Loucy (cell line): ENCODE measurements at regions not wholly inside any gene's neighbourhood (a gene's known extent, or its start where the extent isn't known, plus 50 kb on each side); places are given as distances from the start of the nearest gene placed in this dataset.

Source experiments
- H2AFZ ChIP-seq: fragments of 200-600 bp; sonication (generic); 2 replicates; pipeline ENCODE4 v1.6.0; 2016; ENCODE audit warnings: antibody characterized with exemption, mild to moderate bottlenecking, low read length, moderate library complexity
- H3F3A ChIP-seq: fragments of 200-600 bp; 2 replicates; pipeline ENCODE4 v1.6.0; 2016; ENCODE audit warnings: antibody characterized with exemption, low read depth, mild to moderate bottlenecking
- H3K27me3 ChIP-seq: fragments of 200-600 bp; sonication (generic); 2 replicates; pipeline ENCODE4 v1.6.1; 2014; ENCODE audit warnings: low read length, mild to moderate bottlenecking; ENCODE audit not compliant: insufficient read depth, poor library complexity, severe bottlenecking
- H3K36me3 ChIP-seq: fragments of 200-600 bp; sonication (generic); 2 replicates; pipeline ENCODE4 v1.6.1; 2016; ENCODE audit warnings: low read length; ENCODE audit not compliant: insufficient read depth
- H3K4me1 ChIP-seq: fragments of 200-600 bp; sonication (generic); 2 replicates; pipeline ENCODE4 v1.5.1; 2014; ENCODE audit warnings: low read length, mild to moderate bottlenecking; ENCODE audit not compliant: insufficient read depth, poor library complexity, severe bottlenecking
- H3K4me2 ChIP-seq: fragments of 200-600 bp; sonication (generic); 2 replicates; pipeline ENCODE4 v1.6.0; 2014; ENCODE audit warnings: antibody characterized with exemption, low read length, low read depth, mild to moderate bottlenecking; ENCODE audit not compliant: poor library complexity, severe bottlenecking
- H3K4me3 ChIP-seq: fragments of 200-600 bp; sonication (generic); 2 replicates; pipeline ENCODE4 v1.5.1; 2014; ENCODE audit warnings: low read length, mild to moderate bottlenecking, mixed read lengths; ENCODE audit not compliant: poor library complexity, severe bottlenecking
- H3K79me2 ChIP-seq: fragments of 200-600 bp; sonication (generic); 2 replicates; pipeline ENCODE4 v1.6.1; 2014; ENCODE audit warnings: low read length; ENCODE audit not compliant: insufficient read depth
- H3K9ac ChIP-seq: fragments of 200-600 bp; sonication (generic); 2 replicates; pipeline ENCODE4 v1.6.0; 2014; ENCODE audit warnings: mild to moderate bottlenecking, low read depth, low read length, moderate library complexity; ENCODE audit not compliant: poor library complexity, severe bottlenecking
- H3K9me2 ChIP-seq: fragments of 200-600 bp; sonication (generic); replicated peaks from 2 replicates; pipeline ENCODE4 v1.6.1; 2016; ENCODE audit warnings: low read depth, low read length, mixed read lengths
- H3K9me3 ChIP-seq: fragments of 200-600 bp; sonication (generic); 2 replicates; pipeline ENCODE4 v1.6.1; 2014; ENCODE audit warnings: mild to moderate bottlenecking, antibody characterized with exemption, low read length, low read depth; ENCODE audit not compliant: insufficient read depth
- H4K20me1 ChIP-seq: fragments of 200-600 bp; sonication (generic); 2 replicates; pipeline ENCODE4 v1.6.0; 2014; ENCODE audit warnings: antibody characterized with exemption, low read length, mild to moderate bottlenecking; ENCODE audit not compliant: insufficient read depth, poor library complexity, severe bottlenecking
- CTCF ChIP-seq: fragments of 200-600 bp; sonication (generic); conservative IDR thresholded peaks from 2 replicates; pipeline ENCODE4 v1.5.1; 2014; ENCODE audit warnings: mild to moderate bottlenecking, antibody characterized with exemption, low read length
- EZH2phosphoT487 ChIP-seq: fragments of 200-600 bp; IDR thresholded peaks from 2 replicates; pipeline ENCODE4 v1.6.1; 2018; ENCODE audit warnings: antibody characterized with exemption, mild to moderate bottlenecking, moderate library complexity, borderline replicate concordance

- Histone ChIP-seq H3K9me3 (no peaks in the 10 kb centered on the region), H3K36me3 (no peaks in the 10 kb centered on the region), H3K9me2 (no peaks in the 10 kb centered on the region), H2AFZ (no peak overlapping the region), H3K4me2 (no peak overlapping the region), H3K27me3 (no peaks in the 10 kb centered on the region), H3K4me3 (no peak overlapping the region), H3F3A (no peaks in the 10 kb centered on the region), H3K9ac (no peak overlapping the region), H4K20me1 (no peaks in the 10 kb centered on the region), H3K4me1 (no peaks in the 10 kb centered on the region), H3K79me2 (no peaks in the 10 kb centered on the region)
- no peak for TF ChIP-seq EZH2phosphoT487
- no peak for TF ChIP-seq CTCF
These were observed 169.6 kb upstream of the CLEC14A start for GRCh38 chr14:38425324-38425976.

- Histone ChIP-seq H3K9ac (no peak overlapping the region), H3K27me3 (no peaks in the 10 kb centered on the region), H3K9me2 (no peaks in the 10 kb centered on the region), H3K36me3 (no peaks in the 10 kb centered on the region), H3K9me3 (no peaks in the 10 kb centered on the region), H3K4me3 (no peak overlapping the region), H2AFZ (no peak overlapping the region), H3F3A (no peaks in the 10 kb centered on the region), H3K4me2 (no peak overlapping the region), H3K79me2 (no peaks in the 10 kb centered on the region), H4K20me1 (no peaks in the 10 kb centered on the region), H3K4me1 (no peaks in the 10 kb centered on the region)
- no peak for TF ChIP-seq CTCF
- no peak for TF ChIP-seq EZH2phosphoT487
These were observed 164.2 kb upstream of the CLEC14A start for GRCh38 chr14:38420048-38420447.

GRCh38 chr14:38419579-38419978 lies 163.7 kb upstream of the CLEC14A start:
- H3F3A ChIP-seq, result no peaks in the 10 kb centered on the region
- no peaks in the 10 kb centered on the region for H3K9me3 ChIP-seq
- H3K27me3 ChIP-seq, result no peaks in the 10 kb centered on the region
- no peaks in the 10 kb centered on the region for H3K9me2 ChIP-seq
- no peak overlapping the region for H3K4me3 ChIP-seq
- TF ChIP-seq EZH2phosphoT487 (no peak), CTCF (no peak)
- H3K9ac ChIP-seq, result no peak overlapping the region
- H3K4me1 ChIP-seq, result no peaks in the 10 kb centered on the region
- no peaks in the 10 kb centered on the region for H3K36me3 ChIP-seq
- H3K4me2 ChIP-seq, result no peak overlapping the region
- H3K79me2 ChIP-seq, result no peaks in the 10 kb centered on the region
- H2AFZ ChIP-seq, result no peak overlapping the region
- no peaks in the 10 kb centered on the region for H4K20me1 ChIP-seq
